Endothelial cell of umbilical vein (primary cell): ENCODE measurements at regions not wholly inside any gene's neighbourhood (a gene's known extent, or its start where the extent isn't known, plus 50 kb on each side); places are given as distances from the start of the nearest gene placed in this dataset.
"Not testable (repeated sequence)": the region's sequence is repeated elsewhere in the genome, so short reads cannot be mapped to it uniquely, and the experiment has no call there.

Experiments
- BruUV-seq: library from RNA; stranded (reverse); fragments of 400-500 nt; replicated peaks from 2 replicates; lab custom pipeline; 2021; lab: Mats Ljungman, UMichigan
- CTCF ChIA-PET: fragments of 300-600, 350-600 bp; sonication (Branson Sonifier 250); formaldehyde crosslinking; loops from one replicate; lab custom pipeline; 2021; ENCODE audit warnings: antibody characterized with exemption, inconsistent platforms; lab: Charles Lee
- POLR2A ChIA-PET: fragments of 300-600, 350-600 bp; sonication (Branson Sonifier 250); formaldehyde crosslinking; loops from one replicate; lab custom pipeline; 2021; ENCODE audit warnings: antibody characterized with exemption, inconsistent platforms; lab: Charles Lee
- DNase-seq: peaks from one replicate; pipeline ENCODE4 v3.0.0-alpha.2; 2011; ENCODE audit warnings: low read depth, low spot score
- FAIRE-seq: peaks from 2 replicates; lab custom pipeline; 2011; peaks lifted over from hg19 to GRCh38; lab: Jason Lieb, UNC
- H2AFZ ChIP-seq: 2 replicates; pipeline ENCODE4 v1.6.0; 2012; ENCODE audit warnings: low read depth, low read length, control low read depth, inconsistent platforms
- H3K27ac ChIP-seq: 2 replicates; pipeline ENCODE4 v1.5.1; 2011; ENCODE audit warnings: low read depth, mild to moderate bottlenecking, control low read depth, low read length, moderate library complexity; ENCODE audit not compliant: insufficient read depth
- H3K27me3 ChIP-seq, 2 experiments: 2 replicates each; pipeline versions ENCODE4 v1.6.0 to v1.6.1; 2011; ENCODE audit warnings: low read length in 2 of 2, mixed read lengths in 1 of 2; ENCODE audit not compliant: control insufficient read depth in 2 of 2, insufficient read depth in 2 of 2
- H3K36me3 ChIP-seq, 2 experiments: 2 replicates in 1 of 2; 3 replicates in 1 of 2; pipeline ENCODE4 v1.5.1; 2011; ENCODE audit warnings: low read length in 2 of 2, mild to moderate bottlenecking in 1 of 2, moderate library complexity in 1 of 2; ENCODE audit not compliant: control insufficient read depth in 2 of 2, insufficient read depth in 2 of 2; ENCODE audit errors: extremely low read depth in 1 of 2
- H3K4me1 ChIP-seq: 3 replicates; pipeline ENCODE4 v1.5.1; 2011; ENCODE audit warnings: mild to moderate bottlenecking, low read length; ENCODE audit not compliant: control insufficient read depth, insufficient read depth; ENCODE audit errors: extremely low read depth
- H3K4me2 ChIP-seq: 2 replicates; pipeline ENCODE4 v1.6.1; 2011; ENCODE audit warnings: low read length, control low read depth, mixed read lengths; ENCODE audit not compliant: insufficient read depth
- H3K4me3 ChIP-seq, 3 experiments: fragments of 200-600 bp in 1 of 3; sonication (generic), shearing (Covaris generic) in 1 of 3; replicated peaks in 1 of 3; 2 replicates each; pipeline ENCODE4 v1.5.1; 2011 to 2016; ENCODE audit warnings: control low read depth in 3 of 3, low read length in 3 of 3, mild to moderate bottlenecking in 2 of 3, inconsistent platforms in 1 of 3, low read depth in 1 of 3, moderate library complexity in 1 of 3; ENCODE audit not compliant: insufficient read depth in 1 of 3
- H3K79me2 ChIP-seq: 2 replicates; pipeline ENCODE4 v1.6.0; 2012; ENCODE audit warnings: low read length, inconsistent platforms; ENCODE audit not compliant: control insufficient read depth, insufficient read depth
- H3K9ac ChIP-seq: replicated peaks from 2 replicates; pipeline ENCODE3; 2011; ENCODE audit warnings: low read length, control low read depth; ENCODE audit not compliant: insufficient read depth; ENCODE audit errors: extremely low read depth
- H3K9me1 ChIP-seq: replicated peaks from 3 replicates; pipeline ENCODE4 v1.6.0; 2011; ENCODE audit warnings: mild to moderate bottlenecking, low read length; ENCODE audit not compliant: control insufficient read depth, insufficient read depth; ENCODE audit errors: extremely low read depth
- H3K9me3 ChIP-seq: replicated peaks from 2 replicates; pipeline ENCODE4 v1.5.1; 2012; ENCODE audit warnings: low read length, inconsistent platforms; ENCODE audit not compliant: control insufficient read depth, insufficient read depth
- H4K20me1 ChIP-seq: replicated peaks from 2 replicates; pipeline ENCODE3; 2011; ENCODE audit warnings: mild to moderate bottlenecking, low read length; ENCODE audit not compliant: control insufficient read depth, insufficient read depth; ENCODE audit errors: extremely low read depth
- EZH2 ChIP-seq: IDR thresholded peaks from 2 replicates; pipeline ENCODE4 v1.6.1; 2012; ENCODE audit warnings: borderline replicate concordance, low read depth, mild to moderate bottlenecking, moderate library complexity, low read length, inconsistent platforms; ENCODE audit not compliant: severe bottlenecking
- FOS ChIP-seq: IDR thresholded peaks from 2 replicates; pipeline ENCODE4 v1.6.1; 2011; ENCODE audit warnings: mild to moderate bottlenecking, low read length, moderate library complexity, borderline replicate concordance; ENCODE audit not compliant: insufficient read depth
- GATA2 ChIP-seq: IDR thresholded peaks from 2 replicates; pipeline ENCODE4 v1.7.0; 2011; ENCODE audit warnings: low read depth, mild to moderate bottlenecking, moderate library complexity, mixed read lengths, low read length; ENCODE audit not compliant: insufficient read length, insufficient read depth
- JUN ChIP-seq: IDR thresholded peaks from 2 replicates; pipeline ENCODE4 v1.6.1; 2011; ENCODE audit warnings: borderline replicate concordance, low read depth; ENCODE audit not compliant: insufficient read length, insufficient read depth
- MYC ChIP-seq: IDR thresholded peaks from one replicate; pipeline ENCODE4 v1.6.1; 2011; ENCODE audit warnings: mild to moderate bottlenecking, low read depth, low read length
- POLR2A ChIP-seq: IDR thresholded peaks from 2 replicates; pipeline ENCODE4 v1.6.1; 2012; ENCODE audit warnings: low read depth, mild to moderate bottlenecking, control low read depth, low read length
- POLR2AphosphoS5 ChIP-seq: IDR thresholded peaks from 2 replicates; pipeline ENCODE4 v1.6.1; 2012; ENCODE audit warnings: low read depth, mild to moderate bottlenecking, control low read depth, low read length, moderate library complexity; ENCODE audit not compliant: insufficient read depth
- dilution Hi-C: fragments of 300-500 bp; cut with MboI; formaldehyde crosslinking; loops from one replicate; pipeline ENCODE4 v1.15.0; 2019; ENCODE audit warnings: low sequenced_read_pairs; ENCODE audit not compliant: extremely low pct_ligation_motif_present
- intact Hi-C: fragments of 100-400 bp; cut with micrococcal nuclease; formaldehyde crosslinking; loops from one replicate; pipeline ENCODE4 v1.10.0; 2022
- TF ChIP-seq, protein P1 (sequence below), 2 donors: IDR thresholded peaks; 1 replicate in 1 of 2; 2 replicates in 1 of 2; pipeline ENCODE4 v1.5.1; 2011; ENCODE audit warnings: low read length in 2 of 2, mild to moderate bottlenecking in 2 of 2, moderate library complexity in 2 of 2, control low read depth in 1 of 2, inconsistent platforms in 1 of 2, low read depth in 1 of 2; ENCODE audit not compliant: insufficient read depth in 1 of 2; ENCODE audit errors: extremely low read depth in 1 of 2
- TF ChIP-seq, protein P2 (sequence below): IDR thresholded peaks from 2 replicates; pipeline ENCODE4 v1.6.1; 2011; ENCODE audit not compliant: insufficient read depth, insufficient read length

DNA sequence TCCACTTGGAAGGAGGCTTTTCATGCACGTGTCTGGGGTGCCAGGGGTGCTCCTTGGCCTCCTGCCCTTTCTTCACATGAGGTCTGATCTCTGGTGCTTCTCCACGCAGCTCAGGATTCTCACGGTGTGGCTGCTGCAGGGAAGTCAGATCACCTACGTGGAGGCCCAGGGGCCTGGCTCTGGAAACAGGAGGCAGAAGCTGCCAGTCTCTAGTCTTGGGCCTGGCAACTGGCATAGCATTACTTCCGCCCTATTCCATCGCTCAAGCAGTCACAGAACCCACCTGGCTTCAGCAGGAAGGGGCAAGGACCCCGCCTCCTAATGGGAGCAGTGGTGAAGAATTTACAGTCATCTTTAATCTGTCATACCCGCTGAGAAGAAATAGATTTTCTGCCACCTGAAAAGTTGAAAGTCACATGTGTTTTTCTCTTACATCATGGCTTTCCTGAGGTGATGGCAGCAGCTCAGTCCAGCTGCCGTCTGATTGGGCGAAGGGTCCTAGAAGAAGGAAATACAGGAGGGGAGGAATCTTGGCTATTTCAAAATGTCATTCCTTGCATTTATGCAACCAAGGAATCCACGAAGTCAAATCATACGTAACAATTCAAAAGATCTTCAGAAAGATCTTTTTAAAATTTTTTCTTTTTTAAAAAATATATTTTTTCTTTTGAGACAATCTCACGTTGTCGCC is 50.1 kb upstream of the DKK3 start:
- Histone ChIP-seq H3K9ac (no peak overlapping the region), H3K4me3 (no peak overlapping the region), H3K27ac (no peak overlapping the region), H3K36me3 (no peaks in the 10 kb centered on the region), H3K4me1 (no peaks in the 10 kb centered on the region), H2AFZ (no peak overlapping the region), H3K9me1 (no peaks in the 10 kb centered on the region), H3K9me3 (no peaks in the 10 kb centered on the region), H3K27me3 (no peaks in the 10 kb centered on the region), H3K79me2 (no peaks in the 10 kb centered on the region), H4K20me1 (no peaks in the 10 kb centered on the region), H3K4me2 (no peak overlapping the region)
- CTCF ChIA-PET = interaction anchor here (0.6 to 1.4 kb wide), 5 partner anchors 8 to 222 kb away, joined by 3 to 5 read pairs (median 3); no protein-coding TSS in a partner anchor
- dilution Hi-C loops = no loop called here
- POLR2A ChIA-PET = no interaction called here
- intact Hi-C loops = no loop called here
- FAIRE-seq (no peak), DNase-seq (no peak)
- no peak for TF ChIP-seq MYC
- TF ChIP-seq JUN = no peak
- TF ChIP-seq FOS = no peak
- TF ChIP-seq GATA2 = no peak
- no peak for TF ChIP-seq EZH2
- no peak for TF ChIP-seq POLR2AphosphoS5
- TF ChIP-seq, protein P1, sequence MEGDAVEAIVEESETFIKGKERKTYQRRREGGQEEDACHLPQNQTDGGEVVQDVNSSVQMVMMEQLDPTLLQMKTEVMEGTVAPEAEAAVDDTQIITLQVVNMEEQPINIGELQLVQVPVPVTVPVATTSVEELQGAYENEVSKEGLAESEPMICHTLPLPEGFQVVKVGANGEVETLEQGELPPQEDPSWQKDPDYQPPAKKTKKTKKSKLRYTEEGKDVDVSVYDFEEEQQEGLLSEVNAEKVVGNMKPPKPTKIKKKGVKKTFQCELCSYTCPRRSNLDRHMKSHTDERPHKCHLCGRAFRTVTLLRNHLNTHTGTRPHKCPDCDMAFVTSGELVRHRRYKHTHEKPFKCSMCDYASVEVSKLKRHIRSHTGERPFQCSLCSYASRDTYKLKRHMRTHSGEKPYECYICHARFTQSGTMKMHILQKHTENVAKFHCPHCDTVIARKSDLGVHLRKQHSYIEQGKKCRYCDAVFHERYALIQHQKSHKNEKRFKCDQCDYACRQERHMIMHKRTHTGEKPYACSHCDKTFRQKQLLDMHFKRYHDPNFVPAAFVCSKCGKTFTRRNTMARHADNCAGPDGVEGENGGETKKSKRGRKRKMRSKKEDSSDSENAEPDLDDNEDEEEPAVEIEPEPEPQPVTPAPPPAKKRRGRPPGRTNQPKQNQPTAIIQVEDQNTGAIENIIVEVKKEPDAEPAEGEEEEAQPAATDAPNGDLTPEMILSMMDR (IDR thresholded peaks at IDR 0.05; ENCODE audit: extremely low read depth in 1 of 2, insufficient read depth in 1 of 2, low read depth in 1 of 2, low read length in 2 of 2) = no peak
- TF ChIP-seq POLR2A = no peak
- TF ChIP-seq, protein P2, sequence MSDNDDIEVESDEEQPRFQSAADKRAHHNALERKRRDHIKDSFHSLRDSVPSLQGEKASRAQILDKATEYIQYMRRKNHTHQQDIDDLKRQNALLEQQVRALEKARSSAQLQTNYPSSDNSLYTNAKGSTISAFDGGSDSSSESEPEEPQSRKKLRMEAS = no peak
- no TSS peak for BruUV-seq

DNA sequence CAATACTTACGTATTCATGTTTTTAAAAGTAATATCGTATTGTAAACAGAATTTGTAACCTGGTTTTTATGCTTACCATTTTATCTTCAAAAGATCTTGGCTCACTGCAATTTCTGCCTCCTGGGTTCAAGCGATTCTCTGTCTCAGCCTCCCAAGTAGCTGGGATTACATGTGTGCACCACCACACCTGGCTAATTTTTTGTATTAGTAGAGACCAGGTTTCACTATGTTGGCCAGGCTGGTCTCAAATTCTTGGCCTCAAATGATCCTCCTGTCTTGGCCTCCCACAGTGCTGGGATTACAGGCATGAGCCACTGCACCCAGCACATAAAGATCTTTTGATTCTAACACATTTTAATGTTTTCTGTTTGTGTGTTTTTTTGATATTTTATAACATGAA is 50.7 kb upstream of the DKK3 start:
- not testable (repeated sequence) for BruUV-seq

More for the DNA sequence above, 50.7 kb upstream of the DKK3 start:
- dilution Hi-C loops, H3K4me1 ChIP-seq, H3K36me3 ChIP-seq, H3K9me1 ChIP-seq, FAIRE-seq, H3K9ac ChIP-seq, H3K9me3 ChIP-seq, H3K79me2 ChIP-seq, DNase-seq, H3K4me3 ChIP-seq, H3K27ac ChIP-seq, H2AFZ ChIP-seq, H3K4me2 ChIP-seq, POLR2A ChIA-PET, H3K27me3 ChIP-seq, H4K20me1 ChIP-seq, intact Hi-C loops: not testable (repeated sequence)
- CTCF ChIA-PET = interaction anchor here (1.2 to 2.1 kb wide), 3 partner anchors 27 to 222 kb away, joined by 3 to 5 read pairs (median 4); no protein-coding TSS in a partner anchor
